Stomach (tissue), 8 donors: ENCODE measurements at regions not wholly inside any gene's neighbourhood (a gene's known extent, or its start where the extent isn't known, plus 50 kb on each side); places are given as distances from the start of the nearest gene placed in this dataset.

ENCODE experiments used
- DNase-seq, 2 donors: peaks; one replicate each; pipeline versions ENCODE4 v3.0.0 to v3.0.0-alpha.2; 2013 to 2019
- H3K27ac ChIP-seq, 5 donors: fragments of 200-600 bp in 4 of 5; sonication (generic) in 4 of 5; one replicate each; pipeline ENCODE4 v1.5.1; 2013 to 2019; ENCODE audit warnings: mild to moderate bottlenecking in 1 of 5, moderate library complexity in 1 of 5
- H3K27me3 ChIP-seq, 3 donors: fragments of 200-600 bp; sonication (generic); one replicate each; pipeline ENCODE4 v1.5.1; 2017 to 2019; ENCODE audit warnings: mixed run types in 1 of 3
- H3K36me3 ChIP-seq, 4 donors: fragments of 200-600 bp; sonication (generic); 1 replicate in 3 of 4; 2 replicates in 1 of 4; pipeline ENCODE4 v1.5.1; 2016 to 2019
- H3K4me1 ChIP-seq, 4 donors: fragments of 200-600 bp; sonication (generic); one replicate each; pipeline ENCODE4 v1.5.1; 2016 to 2019
- H3K4me3 ChIP-seq, 4 donors: fragments of 200-600 bp; sonication (generic) in 3 of 4; one replicate each; pipeline ENCODE4 v1.5.1; 2016 to 2019; ENCODE audit warnings: mild to moderate bottlenecking in 1 of 4
- H3K9me3 ChIP-seq, 4 donors: fragments of 200-600 bp; sonication (generic); one replicate each; pipeline ENCODE4 v1.5.1; 2016 to 2019
- EP300 ChIP-seq: sonication (generic); formaldehyde crosslinking; IDR thresholded peaks from one replicate; pipeline ENCODE4 v1.6.1; 2017; ENCODE audit warnings: antibody characterized with exemption
- POLR2A ChIP-seq, 4 donors: fragments of 450-650 bp; IDR thresholded peaks; one replicate each; pipeline ENCODE4 v1.6.1; 2016; ENCODE audit warnings: antibody characterized with exemption in 4 of 4, control low read depth in 2 of 4, mild to moderate bottlenecking in 1 of 4, moderate library complexity in 1 of 4
- POLR2AphosphoS5 ChIP-seq, 3 donors: sonication (generic); formaldehyde crosslinking; IDR thresholded peaks; one replicate each; pipeline ENCODE4 v1.6.1; 2016; ENCODE audit warnings: antibody characterized with exemption in 3 of 3
- WGBS, 5 donors: extraction: QIAGEN DNeasy Blood & Tissue Kit in 3 of 5; methylation state at CpG; one replicate each; pipeline versions ENCODE4 v1.1.5 to v1.1.7; 2013 to 2018; 5-methylcytosine and 5-hydroxymethylcytosine counted together
- intact Hi-C: fragments of 100-400 bp; cut with DNase I; formaldehyde crosslinking; loops from one replicate; pipeline ENCODE4 v1.15.1; 2023; ENCODE audit warnings: low total_unique reads
- TF ChIP-seq, protein P1 (sequence below), 7 experiments: fragments of 450-650 bp in 4 of 7; fragments of 200-600 bp in 3 of 7; sonication (generic) in 3 of 7; IDR thresholded peaks; one replicate each; pipeline ENCODE4 v1.5.1; 2016 to 2019; ENCODE audit warnings: antibody characterized with exemption in 7 of 7, control low read depth in 2 of 7, mild to moderate bottlenecking in 1 of 7
- donor health status: healthy with polysubstance abuse.
- donor health status: Bipolar disorder and iron deficiency.
- donor health status: healthy.

- intact Hi-C loops, result no loop called here
- peak in 1 of 2 donors; percentile 25 for DNase-seq
- peaks cover 0 to 1% (median under 1%) of the 10 kb centered on the region in 4 donors for H3K9me3 ChIP-seq
- no peak overlapping the region for H3K27ac ChIP-seq
- H3K27me3 ChIP-seq, result no peaks in the 10 kb centered on the region
- H3K4me3 ChIP-seq, result no peak overlapping the region
- no peaks in the 10 kb centered on the region for H3K36me3 ChIP-seq
- TF ChIP-seq EP300 (no peak), POLR2A (IDR thresholded peaks at IDR 0.05) (no peak), POLR2AphosphoS5 (IDR thresholded peaks at IDR 0.05) (no peak)
- TF ChIP-seq, protein P1, sequence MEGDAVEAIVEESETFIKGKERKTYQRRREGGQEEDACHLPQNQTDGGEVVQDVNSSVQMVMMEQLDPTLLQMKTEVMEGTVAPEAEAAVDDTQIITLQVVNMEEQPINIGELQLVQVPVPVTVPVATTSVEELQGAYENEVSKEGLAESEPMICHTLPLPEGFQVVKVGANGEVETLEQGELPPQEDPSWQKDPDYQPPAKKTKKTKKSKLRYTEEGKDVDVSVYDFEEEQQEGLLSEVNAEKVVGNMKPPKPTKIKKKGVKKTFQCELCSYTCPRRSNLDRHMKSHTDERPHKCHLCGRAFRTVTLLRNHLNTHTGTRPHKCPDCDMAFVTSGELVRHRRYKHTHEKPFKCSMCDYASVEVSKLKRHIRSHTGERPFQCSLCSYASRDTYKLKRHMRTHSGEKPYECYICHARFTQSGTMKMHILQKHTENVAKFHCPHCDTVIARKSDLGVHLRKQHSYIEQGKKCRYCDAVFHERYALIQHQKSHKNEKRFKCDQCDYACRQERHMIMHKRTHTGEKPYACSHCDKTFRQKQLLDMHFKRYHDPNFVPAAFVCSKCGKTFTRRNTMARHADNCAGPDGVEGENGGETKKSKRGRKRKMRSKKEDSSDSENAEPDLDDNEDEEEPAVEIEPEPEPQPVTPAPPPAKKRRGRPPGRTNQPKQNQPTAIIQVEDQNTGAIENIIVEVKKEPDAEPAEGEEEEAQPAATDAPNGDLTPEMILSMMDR (IDR thresholded peaks at IDR 0.05), result no peak
- no peaks in the 10 kb centered on the region for H3K4me1 ChIP-seq
- WGBS, 5 donors, result 75 to 80% (median 78%) methylated on average over 9 of the region's 9 CpGs
These were observed 158.8 kb upstream of the SMIM21 start for GRCh38 chr18:75586130-75586889.

DNA sequence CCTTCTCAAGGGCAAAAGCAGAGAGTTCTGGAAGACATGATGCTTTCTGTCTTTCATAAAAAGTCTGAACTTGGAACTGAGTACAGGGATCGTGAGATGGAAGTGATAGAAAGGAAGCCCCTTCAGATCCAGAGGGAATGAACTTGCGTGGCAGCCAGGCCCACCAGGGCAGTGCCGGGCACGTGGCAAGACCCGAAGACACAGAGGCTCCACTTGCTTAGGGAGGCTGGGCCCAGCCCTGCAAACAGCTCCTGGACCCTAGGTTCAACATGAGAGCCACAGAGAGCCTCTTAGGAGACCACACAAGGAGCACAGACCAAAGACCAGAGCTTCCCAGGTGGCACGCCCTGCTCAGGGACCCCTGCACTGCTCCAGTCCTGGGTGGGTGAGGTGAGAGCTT lies 155.4 kb upstream of the SMIM21 start:
- intact Hi-C loops, result no loop called here
- no peaks in the 10 kb centered on the region for H3K36me3 ChIP-seq
- 77 to 87% (median 83%) methylated on average over 5 to 6 of the region's 6 CpGs for WGBS, 5 donors
- no peak for DNase-seq
- H3K27me3 ChIP-seq, result no peaks in the 10 kb centered on the region
- H3K27ac ChIP-seq, result no peak overlapping the region
- H3K9me3 ChIP-seq, result no peaks in the 10 kb centered on the region
- no peak overlapping the region for H3K4me3 ChIP-seq
- no peaks in the 10 kb centered on the region for H3K4me1 ChIP-seq
- TF ChIP-seq EP300 (no peak), POLR2A (IDR thresholded peaks at IDR 0.05) (no peak), POLR2AphosphoS5 (IDR thresholded peaks at IDR 0.05) (no peak)
- TF ChIP-seq, protein P1 (IDR thresholded peaks at IDR 0.05), result no peak

GRCh38 chr18:75582406-75582821 lies 154.9 kb upstream of the SMIM21 start:
- no peak overlapping the region for H3K4me3 ChIP-seq
- intact Hi-C loops, result no loop called here
- H3K27me3 ChIP-seq, result no peaks in the 10 kb centered on the region
- H3K9me3 ChIP-seq, result no peaks in the 10 kb centered on the region
- no peak for DNase-seq
- no peaks in the 10 kb centered on the region for H3K4me1 ChIP-seq
- 50 to 62% (median 59%) methylated on average over 3 of the region's 3 CpGs for WGBS, 5 donors
- H3K36me3 ChIP-seq, result no peaks in the 10 kb centered on the region
- TF ChIP-seq, protein P1 (IDR thresholded peaks at IDR 0.05), result no peak
- TF ChIP-seq POLR2A (IDR thresholded peaks at IDR 0.05) (no peak), POLR2AphosphoS5 (IDR thresholded peaks at IDR 0.05) (no peak), EP300 (no peak)
- H3K27ac ChIP-seq, result no peak overlapping the region

GRCh38 chr18:75581336-75582131 lies 154.0 kb upstream of the SMIM21 start:
- no peak for DNase-seq
- Histone ChIP-seq H3K9me3 (no peaks in the 10 kb centered on the region), H3K27ac (no peak overlapping the region), H3K4me3 (no peak overlapping the region), H3K4me1 (no peaks in the 10 kb centered on the region), H3K36me3 (no peaks in the 10 kb centered on the region), H3K27me3 (no peaks in the 10 kb centered on the region)
- intact Hi-C loops, result no loop called here
- TF ChIP-seq POLR2AphosphoS5 (IDR thresholded peaks at IDR 0.05), result no peak
- TF ChIP-seq POLR2A (IDR thresholded peaks at IDR 0.05), result no peak
- TF ChIP-seq, protein P1 (IDR thresholded peaks at IDR 0.05), result no peak
- no peak for TF ChIP-seq EP300
- WGBS, 5 donors, result 51 to 59% (median 53%) methylated on average over 8 of the region's 8 CpGs
